HEK293 (cell line): ENCODE measurements at regions not wholly inside any gene's neighbourhood (a gene's known extent, or its start where the extent isn't known, plus 50 kb on each side); places are given as distances from the start of the nearest gene placed in this dataset.

ENCODE experiments used
- CTCF ChIP-seq: fragments of 450-650 bp; formaldehyde crosslinking; IDR thresholded peaks from 2 replicates; pipeline ENCODE4 v1.5.1; 2016; ENCODE audit warnings: missing biosample characterization, missing genetic modification characterization
- IKZF3 ChIP-seq: fragments of 450-650 bp; IDR thresholded peaks from 2 replicates; pipeline ENCODE4 v1.5.0; 2018; ENCODE audit warnings: missing biosample characterization, mild to moderate bottlenecking, missing genetic modification characterization, moderate library complexity
- KLF9 ChIP-seq: fragments of 450-650 bp; formaldehyde crosslinking; IDR thresholded peaks from 2 replicates; pipeline ENCODE4 v1.5.1; 2016; ENCODE audit warnings: missing biosample characterization, missing genetic modification characterization, low read depth
- OSR2 ChIP-seq: fragments of 450-650 bp; formaldehyde crosslinking; IDR thresholded peaks from 2 replicates; pipeline ENCODE4 v1.5.1; 2016; ENCODE audit warnings: missing biosample characterization, missing genetic modification characterization
- TCF7L2 ChIP-seq: IDR thresholded peaks from 2 replicates; pipeline ENCODE4 v1.6.1; 2011; ENCODE audit warnings: low read depth, mild to moderate bottlenecking, inconsistent platforms, low read length, moderate library complexity, borderline replicate concordance
- ZBTB20 ChIP-seq: fragments of 450-650 bp; formaldehyde crosslinking; IDR thresholded peaks from 2 replicates; pipeline ENCODE4 v1.5.1; 2016; ENCODE audit warnings: missing biosample characterization, missing genetic modification characterization
- ZNF423 ChIP-seq: fragments of 450-650 bp; formaldehyde crosslinking; IDR thresholded peaks from 2 replicates; pipeline ENCODE4 v1.5.1; 2016; ENCODE audit warnings: missing biosample characterization, missing genetic modification characterization
- ZNF513 ChIP-seq: fragments of 450-650 bp; IDR thresholded peaks from 2 replicates; pipeline ENCODE4 v1.5.1; 2018; ENCODE audit warnings: missing biosample characterization, missing genetic modification characterization
- ZNF560 ChIP-seq: fragments of 450-650 bp; formaldehyde crosslinking; IDR thresholded peaks from 2 replicates; pipeline ENCODE4 v1.5.1; 2017; ENCODE audit warnings: missing biosample characterization, missing genetic modification characterization, borderline replicate concordance
- ZNF626 ChIP-seq: fragments of 450-650 bp; sonication (Bioruptor Pico); formaldehyde crosslinking; IDR thresholded peaks from 2 replicates; pipeline ENCODE4 v1.5.1; 2018; ENCODE audit warnings: missing biosample characterization, missing genetic modification characterization, inconsistent platforms
- ZNF76 ChIP-seq: fragments of 450-650 bp; formaldehyde crosslinking; IDR thresholded peaks from 2 replicates; pipeline ENCODE4; 2016; ENCODE audit warnings: low read depth, missing biosample characterization, missing genetic modification characterization, borderline replicate concordance
- TF ChIP-seq, protein P1 (sequence below): fragments of 450-650 bp; IDR thresholded peaks from 2 replicates; pipeline ENCODE4 v1.5.1; 2018; ENCODE audit warnings: missing biosample characterization, mild to moderate bottlenecking, missing genetic modification characterization
- TF ChIP-seq, protein P2 (sequence below): sonication (generic); formaldehyde crosslinking; IDR thresholded peaks from 2 replicates; pipeline ENCODE4 v1.8.1; 2022; ENCODE audit warnings: mild to moderate bottlenecking, moderate library complexity, missing genetic modification reagents

GRCh38 chr5:179436321-179437122 lies 91.3 kb upstream of the ADAMTS2 start:
- no peak for TF ChIP-seq CTCF (tag by site-specific recombination)
- no peak for TF ChIP-seq ZNF513
- no peak for TF ChIP-seq IKZF3 (tag by site-specific recombination)
- TF ChIP-seq, protein P1, sequence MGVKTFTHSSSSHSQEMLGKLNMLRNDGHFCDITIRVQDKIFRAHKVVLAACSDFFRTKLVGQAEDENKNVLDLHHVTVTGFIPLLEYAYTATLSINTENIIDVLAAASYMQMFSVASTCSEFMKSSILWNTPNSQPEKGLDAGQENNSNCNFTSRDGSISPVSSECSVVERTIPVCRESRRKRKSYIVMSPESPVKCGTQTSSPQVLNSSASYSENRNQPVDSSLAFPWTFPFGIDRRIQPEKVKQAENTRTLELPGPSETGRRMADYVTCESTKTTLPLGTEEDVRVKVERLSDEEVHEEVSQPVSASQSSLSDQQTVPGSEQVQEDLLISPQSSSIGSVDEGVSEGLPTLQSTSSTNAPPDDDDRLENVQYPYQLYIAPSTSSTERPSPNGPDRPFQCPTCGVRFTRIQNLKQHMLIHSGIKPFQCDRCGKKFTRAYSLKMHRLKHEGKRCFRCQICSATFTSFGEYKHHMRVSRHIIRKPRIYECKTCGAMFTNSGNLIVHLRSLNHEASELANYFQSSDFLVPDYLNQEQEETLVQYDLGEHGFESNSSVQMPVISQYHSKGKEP (tag by site-specific recombination) = no peak
- TF ChIP-seq OSR2 (tag by site-specific recombination) = no peak
- TF ChIP-seq ZBTB20 (tag by site-specific recombination) = no peak
- TF ChIP-seq, protein P2, sequence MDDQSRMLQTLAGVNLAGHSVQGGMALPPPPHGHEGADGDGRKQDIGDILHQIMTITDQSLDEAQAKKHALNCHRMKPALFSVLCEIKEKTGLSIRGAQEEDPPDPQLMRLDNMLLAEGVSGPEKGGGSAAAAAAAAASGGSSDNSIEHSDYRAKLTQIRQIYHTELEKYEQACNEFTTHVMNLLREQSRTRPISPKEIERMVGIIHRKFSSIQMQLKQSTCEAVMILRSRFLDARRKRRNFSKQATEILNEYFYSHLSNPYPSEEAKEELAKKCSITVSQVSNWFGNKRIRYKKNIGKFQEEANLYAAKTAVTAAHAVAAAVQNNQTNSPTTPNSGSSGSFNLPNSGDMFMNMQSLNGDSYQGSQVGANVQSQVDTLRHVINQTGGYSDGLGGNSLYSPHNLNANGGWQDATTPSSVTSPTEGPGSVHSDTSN (CRISPR knock-in tag) = no peak
- TF ChIP-seq TCF7L2 = no peak
- TF ChIP-seq ZNF560 (tag by site-specific recombination) = no peak
- TF ChIP-seq ZNF423 (tag by site-specific recombination) = no peak
- TF ChIP-seq ZNF76 (tag by site-specific recombination) = no peak
- TF ChIP-seq ZNF626 (tag by site-specific recombination) = no peak
- TF ChIP-seq KLF9 (tag by site-specific recombination) = no peak
